Osteocyte (in vitro differentiated cells): ENCODE measurements at regions not wholly inside any gene's neighbourhood (a gene's known extent, or its start where the extent isn't known, plus 50 kb on each side); places are given as distances from the start of the nearest gene placed in this dataset.
"Not testable (repeated sequence)": the region's sequence is repeated elsewhere in the genome, so short reads cannot be mapped to it uniquely, and the experiment has no call there.

ENCODE experiments used
- DNase-seq: peaks from one replicate; pipeline ENCODE4 v3.0.0; 2021; ENCODE audit warnings: mixed read lengths; ENCODE audit not compliant: unreplicated experiment; ENCODE audit errors: extremely low spot score
- H3K27ac Mint-ChIP-seq: one replicate; pipeline ENCODE4 v1.8.0; 2021; ENCODE audit warnings: mild to moderate bottlenecking, mixed read lengths; ENCODE audit not compliant: unreplicated experiment
- H3K27me3 Mint-ChIP-seq: one replicate; pipeline ENCODE4 v1.8.0; 2021; ENCODE audit warnings: mixed read lengths; ENCODE audit not compliant: unreplicated experiment
- H3K36me3 Mint-ChIP-seq: one replicate; pipeline ENCODE4 v1.8.0; 2021; ENCODE audit warnings: mixed read lengths; ENCODE audit not compliant: unreplicated experiment
- H3K4me1 Mint-ChIP-seq: one replicate; pipeline ENCODE4 v1.8.0; 2021; ENCODE audit warnings: mixed read lengths; ENCODE audit not compliant: unreplicated experiment
- H3K4me3 Mint-ChIP-seq: one replicate; pipeline ENCODE4 v1.8.0; 2021; ENCODE audit warnings: mild to moderate bottlenecking, moderate library complexity, mixed read lengths; ENCODE audit not compliant: unreplicated experiment
- H3K9me3 Mint-ChIP-seq: one replicate; pipeline ENCODE4 v1.8.0; 2021; ENCODE audit warnings: mixed read lengths; ENCODE audit not compliant: unreplicated experiment
- CTCF ChIP-seq: fragments of 200-600 bp; sonication (generic); IDR thresholded peaks from 2 replicates; pipeline ENCODE4 v1.5.0; 2021; ENCODE audit warnings: antibody characterized with exemption, mild to moderate bottlenecking, moderate library complexity

GRCh38 chr22:19599626-19600243 lies 75.5 kb upstream of the CLDN5 start:
- Mint-ChIP-seq H3K4me3 (no peak overlapping the region), H3K9me3 (no peaks in the 10 kb centered on the region), H3K4me1 (peaks cover 10% of the 10 kb centered on the region), H3K27ac (no peak overlapping the region), H3K36me3 (no peaks in the 10 kb centered on the region), H3K27me3 (peaks cover 21% of the 10 kb centered on the region)
- DNase-seq: no peak
- no peak for TF ChIP-seq CTCF

GRCh38 chr22:19603346-19603745 lies 79.1 kb upstream of the CLDN5 start:
- H3K27me3 Mint-ChIP-seq: peaks cover 25% of the 10 kb centered on the region
- DNase-seq: not testable (repeated sequence)

DNA sequence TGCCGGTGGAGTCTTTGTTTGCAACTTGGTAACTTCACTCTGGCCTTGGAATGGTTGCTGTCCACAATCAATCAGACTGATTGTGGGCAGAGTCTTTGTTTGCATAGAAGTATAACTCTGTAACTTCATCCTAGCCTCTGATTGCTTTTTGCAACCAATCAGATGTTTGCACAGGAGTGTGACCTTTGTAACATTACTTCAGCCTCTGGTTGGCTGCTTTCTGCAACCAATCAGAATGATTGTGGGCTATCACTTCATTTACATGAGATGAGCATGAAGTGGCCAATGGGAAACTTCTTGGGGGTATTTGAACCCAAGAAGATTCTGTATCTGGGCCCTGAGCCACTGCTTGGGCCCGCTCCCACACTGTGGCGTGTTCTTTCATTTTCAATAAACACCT lies 79.6 kb upstream of the CLDN5 start:
- no peaks in the 10 kb centered on the region for H3K36me3 Mint-ChIP-seq
- no peak overlapping the region for H3K27ac Mint-ChIP-seq
- H3K27me3 Mint-ChIP-seq: peaks cover 29% of the 10 kb centered on the region
- no peaks in the 10 kb centered on the region for H3K9me3 Mint-ChIP-seq
- DNase-seq: no peak
- TF ChIP-seq CTCF: no peak
- H3K4me1 Mint-ChIP-seq: no peaks in the 10 kb centered on the region
- no peak overlapping the region for H3K4me3 Mint-ChIP-seq

More at GRCh38 chr22:19603346-19603745, 79.1 kb upstream of the CLDN5 start:
- H3K36me3 Mint-ChIP-seq, H3K27ac Mint-ChIP-seq, H3K9me3 Mint-ChIP-seq, H3K4me3 Mint-ChIP-seq, H3K4me1 Mint-ChIP-seq: not testable (repeated sequence)

DNA sequence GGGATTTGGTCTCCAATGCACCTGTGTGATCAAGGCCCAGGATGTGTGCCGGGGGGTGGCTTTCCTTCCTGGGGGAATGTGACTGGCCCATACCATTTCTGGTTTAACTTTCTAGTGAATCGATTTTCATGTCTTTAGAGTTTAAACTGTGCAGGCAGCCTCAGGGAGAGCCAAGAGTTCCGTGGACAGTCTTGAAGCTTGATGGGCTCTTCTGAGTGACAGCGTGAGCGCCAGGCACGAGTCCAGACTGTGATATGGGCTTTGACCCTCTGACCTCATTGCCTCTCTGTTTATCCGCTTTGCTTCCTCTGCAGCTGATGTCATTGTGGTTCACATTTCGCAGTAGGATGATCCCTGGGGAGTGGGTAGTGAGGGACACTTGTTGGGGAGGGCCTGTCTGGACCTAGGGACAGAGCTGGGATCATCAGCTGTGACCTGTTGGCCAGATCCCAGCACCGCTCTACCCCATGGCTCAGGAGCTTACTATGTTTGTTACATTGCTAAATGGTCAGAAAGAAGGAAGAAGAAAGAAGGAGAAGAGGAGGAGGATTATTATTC lies 80.6 kb upstream of the CLDN5 start:
- no peaks in the 10 kb centered on the region for H3K36me3 Mint-ChIP-seq
- no peaks in the 10 kb centered on the region for H3K4me1 Mint-ChIP-seq
- no peak overlapping the region for H3K4me3 Mint-ChIP-seq
- DNase-seq: no peak
- peaks cover 29% of the 10 kb centered on the region for H3K27me3 Mint-ChIP-seq
- no peak for TF ChIP-seq CTCF
- H3K9me3 Mint-ChIP-seq: no peaks in the 10 kb centered on the region
- no peak overlapping the region for H3K27ac Mint-ChIP-seq

DNA sequence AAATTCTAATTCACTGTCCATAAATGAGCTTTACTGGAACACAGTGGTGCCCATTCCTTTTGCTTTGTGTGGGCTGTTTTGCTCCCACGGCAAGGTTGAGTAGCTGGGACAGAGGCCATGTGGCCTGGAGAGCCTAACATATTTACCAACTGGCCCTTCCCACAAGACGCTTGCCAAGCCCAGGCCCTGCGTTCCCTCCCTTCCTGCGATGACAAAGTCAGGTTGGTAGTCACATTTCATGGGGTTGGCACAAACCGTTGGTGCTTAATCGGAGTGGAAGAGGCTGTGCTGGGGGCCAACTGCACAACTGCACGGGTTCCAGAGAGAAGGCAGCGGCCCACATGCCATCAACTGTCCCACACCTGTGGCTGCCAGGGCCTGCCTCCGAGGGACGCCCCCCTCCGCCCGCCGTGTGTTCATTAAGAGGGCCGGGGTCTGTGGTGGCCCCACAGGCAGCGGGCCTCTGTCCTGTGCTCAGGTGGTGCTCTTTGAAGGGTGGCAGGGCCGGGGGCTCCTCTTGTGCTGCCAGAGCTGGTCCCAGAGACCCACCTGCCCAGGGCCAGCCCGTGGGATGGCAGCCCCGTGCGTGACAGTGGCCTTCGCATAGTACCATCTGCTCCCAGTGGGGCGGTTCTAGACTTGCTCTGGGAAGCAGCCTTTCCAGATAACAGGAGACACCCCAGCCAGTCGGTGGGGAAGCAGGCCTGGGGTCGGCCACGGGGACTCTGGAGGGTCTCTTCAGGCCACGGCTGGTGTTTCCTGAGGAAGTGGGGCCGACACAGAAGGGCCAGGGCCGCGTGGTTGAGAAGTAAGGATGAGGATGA lies 81.5 kb upstream of the CLDN5 start:
- peaks cover 29% of the 10 kb centered on the region for H3K27me3 Mint-ChIP-seq
- H3K27ac Mint-ChIP-seq: no peak overlapping the region

More for the DNA sequence above, 81.5 kb upstream of the CLDN5 start:
- Mint-ChIP-seq H3K36me3 (no peaks in the 10 kb centered on the region), H3K9me3 (no peaks in the 10 kb centered on the region), H3K4me3 (no peak overlapping the region), H3K4me1 (no peaks in the 10 kb centered on the region)
- no peak for DNase-seq
- TF ChIP-seq CTCF: no peak
